SK-N-SH treated with all-trans-retinoic acid at 6 μM for 48 hours (cell line): ENCODE measurements at regions not wholly inside any gene's neighbourhood (a gene's known extent, or its start where the extent isn't known, plus 50 kb on each side); places are given as distances from the start of the nearest gene placed in this dataset.

ENCODE experiments used
- ATAC-seq: fragments of 200-7000 bp; cut with Tn5 transposase; 3 replicates; pipeline ENCODE4 v1.9.1; 2020; ENCODE audit warnings: mild to moderate bottlenecking, moderate library complexity
- ARNTL ChIP-seq: fragments of 450-650 bp; formaldehyde crosslinking; IDR thresholded peaks from 2 replicates; pipeline ENCODE4 v1.5.0; 2020; ENCODE audit warnings: low read depth, mild to moderate bottlenecking, moderate library complexity, borderline replicate concordance
- BACH2 ChIP-seq: fragments of 250-450 bp; sonication (Bioruptor Pico); IDR thresholded peaks from 2 replicates; pipeline ENCODE4 v1.9.0; 2021; ENCODE audit warnings: mild to moderate bottlenecking, borderline replicate concordance
- CREB5 ChIP-seq: fragments of 250-450 bp; sonication (Bioruptor Pico); IDR thresholded peaks from 2 replicates; pipeline ENCODE4 v1.5.1; 2020; ENCODE audit warnings: low read depth, mild to moderate bottlenecking, moderate library complexity
- CSDC2 ChIP-seq: fragments of 250-450 bp; sonication (Bioruptor Pico); IDR thresholded peaks from 2 replicates; pipeline ENCODE4 v1.5.0; 2020; ENCODE audit warnings: mild to moderate bottlenecking, moderate library complexity
- ESRRG ChIP-seq: fragments of 250-450 bp; sonication (Bioruptor Pico); IDR thresholded peaks from 2 replicates; pipeline ENCODE4 v1.6.1; 2021; ENCODE audit warnings: mild to moderate bottlenecking
- GLIS3 ChIP-seq: fragments of 250-450 bp; sonication (Bioruptor Pico); IDR thresholded peaks from 2 replicates; pipeline ENCODE4 v1.5.0; 2020; ENCODE audit warnings: mild to moderate bottlenecking, moderate library complexity
- ISL1 ChIP-seq: fragments of 250-450 bp; sonication (Bioruptor Pico); IDR thresholded peaks from 2 replicates; pipeline ENCODE4 v2.1.2; 2022; ENCODE audit warnings: mild to moderate bottlenecking, moderate library complexity
- OSR1 ChIP-seq: fragments of 250-450 bp; sonication (Bioruptor Pico); IDR thresholded peaks from 2 replicates; pipeline ENCODE4 v1.8.0; 2022; ENCODE audit warnings: moderate library complexity, mild to moderate bottlenecking, inconsistent platforms
- PATZ1 ChIP-seq: fragments of 250-450 bp; sonication (Bioruptor Pico); IDR thresholded peaks from 2 replicates; pipeline ENCODE4 v1.8.0; 2020; ENCODE audit warnings: mild to moderate bottlenecking, moderate library complexity, borderline replicate concordance
- POU6F1 ChIP-seq: fragments of 250-450 bp; sonication (Bioruptor Pico); IDR thresholded peaks from 2 replicates; pipeline ENCODE4 v1.8.0; 2021; ENCODE audit warnings: low read depth, mild to moderate bottlenecking, moderate library complexity, borderline replicate concordance
- PPARA ChIP-seq: fragments of 250-450 bp; sonication (Bioruptor Pico); IDR thresholded peaks from 2 replicates; pipeline ENCODE4 v1.5.0; 2020; ENCODE audit warnings: mild to moderate bottlenecking, borderline replicate concordance
- RARB ChIP-seq: fragments of 250-450 bp; sonication (Bioruptor Pico); IDR thresholded peaks from 2 replicates; pipeline ENCODE4 v1.8.0; 2021; ENCODE audit warnings: mild to moderate bottlenecking, moderate library complexity
- SNAI2 ChIP-seq: fragments of 250-450 bp; sonication (Bioruptor Pico); IDR thresholded peaks from 2 replicates; pipeline ENCODE4 v1.5.0; 2020; ENCODE audit warnings: mild to moderate bottlenecking, moderate library complexity
- TCF4 ChIP-seq: fragments of 250-450 bp; sonication (Bioruptor Pico); IDR thresholded peaks from 2 replicates; pipeline ENCODE4 v1.8.0; 2021; ENCODE audit warnings: mild to moderate bottlenecking, moderate library complexity, borderline replicate concordance
- TOX ChIP-seq: fragments of 250-450 bp; sonication (Bioruptor Pico); IDR thresholded peaks from 2 replicates; pipeline ENCODE4 v1.8.0; 2021; ENCODE audit warnings: mild to moderate bottlenecking, moderate library complexity, borderline replicate concordance
- TSHZ2 ChIP-seq: fragments of 250-450 bp; sonication (Bioruptor Pico); IDR thresholded peaks from 2 replicates; pipeline ENCODE4 v1.5.0; 2020; ENCODE audit warnings: mild to moderate bottlenecking, moderate library complexity
- ZC3H10 ChIP-seq: fragments of 250-450 bp; sonication (Bioruptor Pico); IDR thresholded peaks from 2 replicates; pipeline ENCODE4 v1.5.1; 2021; ENCODE audit warnings: mild to moderate bottlenecking, moderate library complexity
- ZFP3 ChIP-seq: fragments of 250-450 bp; sonication (Bioruptor Pico); IDR thresholded peaks from 2 replicates; pipeline ENCODE4 v1.5.0; 2020; ENCODE audit warnings: mild to moderate bottlenecking, moderate library complexity
- ZFP30 ChIP-seq: fragments of 450-650 bp; formaldehyde crosslinking; IDR thresholded peaks from 2 replicates; pipeline ENCODE4 v1.5.0; 2022; ENCODE audit warnings: mild to moderate bottlenecking, moderate library complexity
- ZNF565 ChIP-seq: fragments of 450-650 bp; formaldehyde crosslinking; conservative IDR thresholded peaks from 2 replicates; pipeline ENCODE4 v1.5.0; 2020; ENCODE audit warnings: low read depth, mild to moderate bottlenecking, moderate library complexity
- ZNF70 ChIP-seq: fragments of 450-650 bp; formaldehyde crosslinking; IDR thresholded peaks from 2 replicates; pipeline ENCODE4 v1.5.0; 2020; ENCODE audit warnings: mild to moderate bottlenecking, moderate library complexity
- ZNF8 ChIP-seq: fragments of 450-650 bp; formaldehyde crosslinking; IDR thresholded peaks from 2 replicates; pipeline ENCODE4 v1.5.0; 2020; ENCODE audit warnings: mild to moderate bottlenecking, moderate library complexity
- TF ChIP-seq, protein P1 (sequence below): fragments of 250-450 bp; sonication (Bioruptor Pico); IDR thresholded peaks from 2 replicates; pipeline ENCODE4 v1.5.1; 2021; ENCODE audit warnings: mild to moderate bottlenecking, moderate library complexity

DNA sequence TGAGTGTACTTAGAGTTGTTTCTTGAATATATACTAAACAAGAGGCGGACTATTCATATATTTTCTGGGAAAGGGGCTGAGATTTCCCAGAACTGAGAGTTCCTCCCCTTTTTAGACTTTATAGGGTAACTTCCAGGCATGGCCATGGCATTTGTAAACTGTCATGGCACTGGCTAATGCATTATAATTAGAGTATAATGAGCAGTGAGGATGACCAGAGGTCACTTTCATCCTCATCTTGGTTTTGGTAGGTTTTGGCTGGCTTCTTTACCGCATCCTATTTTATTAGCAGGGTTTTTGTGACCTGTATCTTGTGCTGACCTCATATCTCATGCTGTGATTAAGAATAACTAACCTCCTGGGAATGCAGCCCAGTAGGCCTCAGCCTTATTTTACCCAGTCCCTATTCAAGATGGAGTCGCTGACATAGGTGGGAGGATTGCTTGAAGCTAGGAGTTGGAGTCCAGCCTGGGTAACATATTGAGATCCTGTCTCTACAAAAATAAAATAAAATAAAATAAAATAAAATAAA is 91.4 kb downstream of the MOBP start:
- TF ChIP-seq TSHZ2: no peak
- TF ChIP-seq ZC3H10 (CRISPR knock-in tag): peak; percentile 92
- TF ChIP-seq ZFP3 (CRISPR knock-in tag): 0 out of 2 replicates have a peak, but pooled peaks have one; percentile 68
- TF ChIP-seq OSR1 (CRISPR knock-in tag): no peak
- TF ChIP-seq TOX (CRISPR knock-in tag): peak; percentile 72
- TF ChIP-seq SNAI2: 0 out of 2 replicates have a peak, but pooled peaks have one; percentile 33
- peak; percentile 70 for TF ChIP-seq TCF4 (CRISPR knock-in tag)
- 0 out of 2 replicates have a peak, but pooled peaks have one; percentile 83 for TF ChIP-seq CSDC2 (CRISPR knock-in tag)
- TF ChIP-seq ZNF8: no peak
- no peak for TF ChIP-seq ZFP30 (CRISPR knock-in tag)
- TF ChIP-seq CREB5 (CRISPR knock-in tag): peak; percentile 48; the same call in 1 of the 2 replicates
- peak; percentile 84 for TF ChIP-seq PATZ1
- TF ChIP-seq ESRRG (CRISPR knock-in tag): 0 out of 2 replicates have a peak, but pooled peaks have one; percentile 44
- no peak for TF ChIP-seq ARNTL
- TF ChIP-seq GLIS3 (CRISPR knock-in tag): no peak
- TF ChIP-seq ZNF70 (CRISPR knock-in tag): no peak
- TF ChIP-seq POU6F1 (CRISPR knock-in tag): no peak
- TF ChIP-seq, protein P1, sequence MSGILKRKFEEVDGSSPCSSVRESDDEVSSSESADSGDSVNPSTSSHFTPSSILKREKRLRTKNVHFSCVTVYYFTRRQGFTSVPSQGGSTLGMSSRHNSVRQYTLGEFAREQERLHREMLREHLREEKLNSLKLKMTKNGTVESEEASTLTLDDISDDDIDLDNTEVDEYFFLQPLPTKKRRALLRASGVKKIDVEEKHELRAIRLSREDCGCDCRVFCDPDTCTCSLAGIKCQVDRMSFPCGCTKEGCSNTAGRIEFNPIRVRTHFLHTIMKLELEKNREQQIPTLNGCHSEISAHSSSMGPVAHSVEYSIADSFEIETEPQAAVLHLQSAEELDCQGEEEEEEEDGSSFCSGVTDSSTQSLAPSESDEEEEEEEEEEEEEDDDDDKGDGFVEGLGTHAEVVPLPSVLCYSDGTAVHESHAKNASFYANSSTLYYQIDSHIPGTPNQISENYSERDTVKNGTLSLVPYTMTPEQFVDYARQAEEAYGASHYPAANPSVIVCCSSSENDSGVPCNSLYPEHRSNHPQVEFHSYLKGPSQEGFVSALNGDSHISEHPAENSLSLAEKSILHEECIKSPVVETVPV (CRISPR knock-in tag): peak; percentile 24; the same call in 1 of the 2 replicates
- no peak for TF ChIP-seq PPARA (CRISPR knock-in tag)
- peak; percentile 96 for TF ChIP-seq ISL1 (CRISPR knock-in tag)
- no peak for TF ChIP-seq BACH2 (CRISPR knock-in tag)
- no peak for TF ChIP-seq ZNF565 (CRISPR knock-in tag)
- peak; percentile 73 for ATAC-seq

DNA sequence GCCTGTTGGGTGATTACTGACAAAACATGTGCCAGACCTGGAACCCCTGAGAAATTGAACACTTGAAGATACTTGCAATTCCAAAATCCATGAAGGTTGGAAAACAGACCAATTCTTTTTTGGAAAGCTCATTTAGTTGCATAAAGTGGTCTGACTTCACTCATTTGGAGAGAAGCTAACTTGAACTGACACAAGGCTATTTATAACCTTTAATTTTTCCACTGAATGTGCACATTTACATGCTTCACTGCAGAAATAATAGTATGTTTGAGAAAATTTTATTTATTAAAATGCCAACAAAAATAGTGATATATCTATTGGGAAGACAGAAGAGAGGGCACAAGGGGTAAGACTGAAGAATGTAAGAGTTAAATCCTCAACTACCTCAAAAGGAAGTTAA is 92.1 kb downstream of the MOBP start:
- peak; percentile 51; the same call in 2 of the 3 replicates for ATAC-seq
- peak; percentile 70; the same call in 1 of the 2 replicates for TF ChIP-seq ZC3H10 (CRISPR knock-in tag)
- TF ChIP-seq ISL1 (CRISPR knock-in tag): peak; percentile 75
- no peak for TF ChIP-seq ZFP3 (CRISPR knock-in tag)
- no peak for TF ChIP-seq POU6F1 (CRISPR knock-in tag)
- 0 out of 2 replicates have a peak, but pooled peaks have one; percentile 55 for TF ChIP-seq RARB (CRISPR knock-in tag)
- TF ChIP-seq TOX (CRISPR knock-in tag): peak; percentile 80
- 0 out of 2 replicates have a peak, but pooled peaks have one; percentile 44 for TF ChIP-seq PATZ1
- no peak for TF ChIP-seq OSR1 (CRISPR knock-in tag)
